Brain microvascular endothelial cell (primary cell): ENCODE measurements at regions not wholly inside any gene's neighbourhood (a gene's known extent, or its start where the extent isn't known, plus 50 kb on each side); places are given as distances from the start of the nearest gene placed in this dataset.
A peak's percentile ranks its signal among the peaks of the same experiment; 100 is the strongest.
"Not testable (repeated sequence)": the region's sequence is repeated elsewhere in the genome, so short reads cannot be mapped to it uniquely, and the experiment has no call there.

Experiments used
- DNase-seq: peaks from one replicate; pipeline ENCODE4 v3.0.0-alpha.2; 2020
- H3K27ac ChIP-seq: fragments of 250-450 bp; sonication (Bioruptor Pico); 2 replicates; pipeline ENCODE4 v1.5.1; 2020; ENCODE audit warnings: mild to moderate bottlenecking, moderate library complexity
- H3K27me3 ChIP-seq: fragments of 250-450 bp; sonication (Bioruptor Pico); replicated peaks from 2 replicates; pipeline ENCODE4 v1.5.1; 2020; ENCODE audit warnings: mild to moderate bottlenecking
- H3K36me3 ChIP-seq: fragments of 250-450 bp; sonication (Bioruptor Pico); replicated peaks from 2 replicates; pipeline ENCODE4 v1.5.1; 2020; ENCODE audit warnings: mild to moderate bottlenecking
- H3K4me3 ChIP-seq: 2 replicates; pipeline ENCODE4 v1.5.1; 2011; ENCODE audit warnings: low read depth, mild to moderate bottlenecking, control low read depth, low read length, moderate library complexity
- CTCF ChIP-seq: IDR thresholded peaks from 2 replicates; pipeline ENCODE4 v1.5.1; 2011; ENCODE audit warnings: low read depth, mild to moderate bottlenecking, moderate library complexity, low read length, control low read depth, inconsistent platforms; ENCODE audit errors: missing control alignments
- in situ Hi-C: cut with HindIII; loops from 2 replicates; pipeline ENCODE4 v1.10.0; 2017; ENCODE audit warnings: low sequenced_read_pairs, low pct_ligation_motif_present

GRCh38 chr12:112711507-112711906 is 80.0 kb upstream of the RPH3A start:
- no peak overlapping the region for H3K4me3 ChIP-seq
- in situ Hi-C loops: no loop called here
- TF ChIP-seq CTCF: no peak
- no peak overlapping the region for H3K27ac ChIP-seq
- H3K27me3 ChIP-seq: no peaks in the 10 kb centered on the region
- DNase-seq: no peak
- no peaks in the 10 kb centered on the region for H3K36me3 ChIP-seq

- H3K36me3 ChIP-seq, DNase-seq, H3K4me3 ChIP-seq, in situ Hi-C loops, H3K27ac ChIP-seq, H3K27me3 ChIP-seq: not testable (repeated sequence)
These were observed 78.8 kb upstream of the RPH3A start for GRCh38 chr12:112712751-112713150.

GRCh38 chr12:112713471-112713870 is 78.1 kb upstream of the RPH3A start:
- DNase-seq: no peak
- H3K36me3 ChIP-seq: no peaks in the 10 kb centered on the region
- in situ Hi-C loops: no loop called here
- H3K27me3 ChIP-seq: no peaks in the 10 kb centered on the region
- no peak overlapping the region for H3K4me3 ChIP-seq
- H3K27ac ChIP-seq: no peak overlapping the region
- TF ChIP-seq CTCF: no peak

GRCh38 chr12:112714166-112714710 is 77.3 kb upstream of the RPH3A start:
- Histone ChIP-seq H3K27me3 (no peaks in the 10 kb centered on the region), H3K36me3 (no peaks in the 10 kb centered on the region), H3K27ac (no peak overlapping the region), H3K4me3 (no peak overlapping the region)
- no peak for DNase-seq
- in situ Hi-C loops: no loop called here
- TF ChIP-seq CTCF: no peak

- Histone ChIP-seq H3K36me3 (no peaks in the 10 kb centered on the region), H3K27ac (no peak overlapping the region), H3K4me3 (no peak overlapping the region), H3K27me3 (no peaks in the 10 kb centered on the region)
- in situ Hi-C loops: no loop called here
- no peak for TF ChIP-seq CTCF
- peak; percentile 16 for DNase-seq
These were observed 75.2 kb upstream of the RPH3A start for GRCh38 chr12:112716099-112717093.

- no peak for TF ChIP-seq CTCF
- no peak for DNase-seq
- Histone ChIP-seq H3K27ac (no peak overlapping the region), H3K36me3 (no peaks in the 10 kb centered on the region), H3K27me3 (no peaks in the 10 kb centered on the region), H3K4me3 (no peak overlapping the region)
- in situ Hi-C loops: no loop called here
These were observed 62.7 kb upstream of the RPH3A start for GRCh38 chr12:112728864-112729263.
